Ammon's horn (tissue), 1 donor: ENCODE measurements at regions not wholly inside any gene's neighbourhood (a gene's known extent, or its start where the extent isn't known, plus 50 kb on each side); places are given as distances from the start of the nearest gene placed in this dataset.
"Not testable (repeated sequence)": the region's sequence is repeated elsewhere in the genome, so short reads cannot be mapped to it uniquely, and the experiment has no call there.

Experiments used
- DNase-seq: peaks from one replicate; pipeline ENCODE4 v3.0.0-alpha.2; 2016; ENCODE audit warnings: low spot score

GRCh38 chr13:27327633-27328032, 57.0 kb downstream of the RASL11A start:
- DNase-seq: no peak

- DNase-seq: no peak
Measured at GRCh38 chr13:27329210-27329609, 58.6 kb downstream of the RASL11A start.

GRCh38 chr13:27334774-27335435, 64.3 kb downstream of the RASL11A start:
- no peak for DNase-seq

- DNase-seq: no peak
Measured at GRCh38 chr13:27336014-27336673, 65.5 kb downstream of the RASL11A start.

GRCh38 chr13:27338207-27338606, 67.6 kb downstream of the RASL11A start:
- no peak for DNase-seq

- DNase-seq: no peak
Measured at GRCh38 chr13:27338816-27339215, 68.2 kb downstream of the RASL11A start.

- DNase-seq: no peak
Measured at GRCh38 chr13:27339299-27339698, 68.7 kb downstream of the RASL11A start.

- DNase-seq: no peak
Measured at GRCh38 chr13:27341616-27342015, 71.0 kb downstream of the RASL11A start.

GRCh38 chr13:27347211-27347772, 76.7 kb downstream of the RASL11A start:
- no peak for DNase-seq

- DNase-seq: no peak
Measured at GRCh38 chr13:27348461-27348860, 76.0 kb upstream of the GTF3A start.

- DNase-seq: no peak
Measured at GRCh38 chr13:27349458-27349857, 75.0 kb upstream of the GTF3A start.

- DNase-seq: not testable (repeated sequence)
Measured at GRCh38 chr13:27350825-27351224, 73.6 kb upstream of the GTF3A start.

- DNase-seq: no peak
Measured at GRCh38 chr13:27352698-27353097, 71.7 kb upstream of the GTF3A start.

- DNase-seq: peak; percentile 39
Measured at GRCh38 chr13:27353166-27353583, 71.2 kb upstream of the GTF3A start.

GRCh38 chr13:27353708-27354107, 70.7 kb upstream of the GTF3A start:
- peak; percentile 31 for DNase-seq

- no peak for DNase-seq
Measured at GRCh38 chr13:27354379-27354778, 70.0 kb upstream of the GTF3A start.

GRCh38 chr13:27355894-27356293, 68.5 kb upstream of the GTF3A start:
- DNase-seq: no peak

GRCh38 chr13:27358420-27358819, 66.0 kb upstream of the GTF3A start:
- no peak for DNase-seq

GRCh38 chr13:27359199-27359821, 65.1 kb upstream of the GTF3A start:
- peak; percentile 90 for DNase-seq

- no peak for DNase-seq
Measured at GRCh38 chr13:27360562-27360961, 63.9 kb upstream of the GTF3A start.

GRCh38 chr13:27362064-27362751, 62.2 kb upstream of the GTF3A start:
- peak; percentile 91 for DNase-seq

GRCh38 chr13:27363637-27364036, 60.8 kb upstream of the GTF3A start:
- not testable (repeated sequence) for DNase-seq
